Central memory CD4-positive, alpha-beta T cell (primary cell): ENCODE measurements at regions not wholly inside any gene's neighbourhood (a gene's known extent, or its start where the extent isn't known, plus 50 kb on each side); places are given as distances from the start of the nearest gene placed in this dataset.

ENCODE experiments used
- DNase-seq: peaks from one replicate; pipeline ENCODE4 v3.0.0; 2022

GRCh38 chr13:40152145-40152544, 496.7 kb downstream of the COG6 start:
- no peak for DNase-seq

GRCh38 chr13:40152922-40153321, 497.5 kb downstream of the COG6 start:
- no peak for DNase-seq

GRCh38 chr13:40153516-40153915, 498.1 kb downstream of the COG6 start:
- no peak for DNase-seq

DNA sequence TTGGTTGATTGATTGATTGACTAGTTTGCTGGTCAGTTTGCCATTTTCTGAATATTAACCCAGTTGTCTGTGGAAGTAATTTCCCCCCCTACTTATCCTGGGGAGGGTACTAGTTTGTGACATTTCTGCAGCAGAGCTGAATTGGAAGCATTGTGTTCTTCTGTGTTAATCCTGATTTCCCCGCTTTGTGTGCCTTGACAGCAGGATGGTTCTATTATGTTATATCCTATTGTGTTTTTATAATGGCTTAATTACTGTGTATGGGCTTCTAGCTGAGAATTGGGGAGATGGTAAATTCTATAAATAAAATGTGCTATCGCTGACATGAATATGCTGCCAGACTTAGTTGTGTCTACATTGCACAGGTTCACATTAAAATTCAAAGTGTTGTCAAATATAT, 499.7 kb downstream of the COG6 start:
- DNase-seq = no peak

- no peak for DNase-seq
Measured at GRCh38 chr13:40158218-40158617, 502.8 kb downstream of the COG6 start.

- DNase-seq = no peak
Measured at GRCh38 chr13:40158757-40159156, 503.3 kb downstream of the COG6 start.

- no peak for DNase-seq
Measured at GRCh38 chr13:40159736-40160135, 504.3 kb downstream of the COG6 start.

DNA sequence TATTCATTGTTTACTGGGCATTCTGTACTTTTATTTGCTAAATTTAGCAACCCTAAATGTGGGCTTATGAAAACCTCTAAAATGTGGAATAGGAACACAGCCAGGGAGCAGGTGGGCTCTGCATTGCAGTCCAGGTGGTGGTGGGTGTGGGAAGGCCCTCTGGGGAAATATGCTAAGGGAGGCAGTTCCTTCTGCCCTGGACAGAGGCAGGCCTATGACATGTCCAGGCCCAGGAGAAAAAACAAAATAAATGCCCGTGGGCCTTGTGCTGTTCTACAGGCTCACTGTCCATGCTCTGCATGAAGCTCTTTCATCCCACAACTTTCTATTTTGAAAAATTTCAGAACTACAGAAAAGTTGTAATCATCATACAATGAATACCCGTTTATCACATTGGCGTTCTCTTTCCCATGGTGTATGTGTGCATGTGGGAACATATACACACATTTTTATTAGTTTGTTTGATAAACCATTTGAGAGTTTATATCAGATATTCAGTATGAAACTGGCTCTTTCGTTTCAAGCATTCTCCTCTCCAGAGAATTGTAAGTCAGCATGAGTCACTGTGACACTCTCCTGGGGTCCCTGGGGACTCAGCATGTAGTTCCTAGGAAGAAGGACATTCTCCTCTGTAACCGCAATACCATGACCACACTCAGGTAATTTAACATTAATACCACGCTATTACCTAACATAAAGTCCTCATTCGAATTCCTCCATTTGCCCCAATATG, 505.3 kb downstream of the COG6 start:
- DNase-seq = no peak

DNA sequence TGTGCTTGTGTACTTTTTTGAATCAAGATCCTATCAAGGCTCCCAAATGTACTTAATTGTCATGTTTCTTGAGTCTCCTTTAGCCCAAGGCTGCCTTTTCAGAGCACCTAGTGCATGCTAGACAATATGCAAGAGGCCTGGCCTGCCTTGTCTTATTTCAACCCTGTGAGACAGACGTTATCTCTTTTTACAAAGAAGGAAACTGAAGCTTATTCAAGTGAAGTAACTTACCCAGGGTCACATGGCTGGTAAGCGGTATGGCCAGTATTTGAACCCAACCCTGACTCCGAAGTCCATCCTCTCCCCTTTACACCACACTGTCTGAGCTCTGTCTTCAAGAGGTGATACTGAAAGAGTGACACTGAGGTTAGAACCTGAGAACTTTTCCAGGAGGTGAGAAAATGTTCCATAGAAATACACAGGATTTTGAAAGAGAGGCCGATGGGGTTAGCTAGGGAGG, 505.1 kb downstream of the FOXO1 start:
- DNase-seq = no peak

DNA sequence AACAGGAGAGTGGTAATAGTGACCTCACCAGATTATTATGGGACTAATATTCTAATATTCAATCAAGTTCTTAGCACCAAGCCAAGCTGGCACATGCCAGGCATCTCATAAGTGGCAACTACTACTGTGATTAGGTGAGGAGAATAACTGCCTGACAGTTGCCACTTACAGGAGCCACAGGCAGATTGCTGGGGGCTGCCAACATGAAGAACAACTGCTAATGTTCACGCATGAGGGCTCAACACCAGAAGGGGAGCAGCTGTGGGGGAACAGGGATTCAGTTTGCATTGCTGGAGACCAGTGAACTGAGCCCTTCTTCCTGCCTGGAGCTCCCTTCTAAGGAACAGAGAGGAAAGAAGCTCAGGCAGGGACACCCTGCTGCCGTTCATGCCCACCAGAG, 504.5 kb downstream of the FOXO1 start:
- no peak for DNase-seq

DNA sequence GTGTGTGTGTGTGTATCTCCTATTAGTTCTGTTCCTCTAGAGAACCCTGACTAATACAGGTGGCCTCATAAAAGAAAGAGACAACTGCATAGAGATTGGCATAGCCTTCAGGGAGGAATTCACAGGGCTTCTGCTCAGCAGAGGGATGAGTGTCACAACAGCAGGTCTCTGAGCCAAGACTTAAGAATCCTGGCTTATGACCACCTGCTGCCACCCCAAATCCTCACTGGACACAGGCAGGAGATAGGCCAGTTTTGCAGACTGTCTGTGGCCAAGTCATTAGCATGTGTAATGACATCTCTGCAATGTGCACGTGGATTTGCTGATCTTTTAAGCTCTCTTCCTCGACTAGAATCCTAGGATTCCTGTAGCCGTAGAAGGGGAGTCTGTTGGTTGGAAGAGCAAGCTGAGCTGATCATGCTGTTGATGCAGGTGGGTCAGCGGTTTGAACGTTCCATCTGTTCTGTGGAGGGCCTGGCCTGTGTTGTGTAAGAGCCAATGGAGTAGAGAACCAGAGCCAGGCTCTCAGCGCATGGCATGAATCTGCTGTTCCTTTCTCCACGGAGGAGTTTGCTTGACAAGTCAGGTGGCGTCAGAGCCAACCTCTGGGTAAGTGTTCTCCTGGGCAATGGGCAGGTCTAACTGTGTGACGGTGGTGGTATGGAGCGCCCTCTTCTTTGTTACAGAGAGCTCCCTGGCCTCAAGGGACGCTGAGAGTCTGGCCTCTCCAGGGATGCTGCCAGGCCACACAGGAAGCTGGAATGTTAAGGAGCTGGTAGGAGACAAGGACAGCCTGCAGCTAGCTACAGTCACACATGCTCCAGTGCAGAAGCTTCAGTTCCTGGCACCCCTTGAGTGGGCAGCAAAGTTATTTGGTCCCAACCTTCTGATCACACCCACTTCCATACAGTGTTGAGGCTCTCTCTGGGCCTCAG, 503.1 kb downstream of the FOXO1 start:
- no peak for DNase-seq

DNA sequence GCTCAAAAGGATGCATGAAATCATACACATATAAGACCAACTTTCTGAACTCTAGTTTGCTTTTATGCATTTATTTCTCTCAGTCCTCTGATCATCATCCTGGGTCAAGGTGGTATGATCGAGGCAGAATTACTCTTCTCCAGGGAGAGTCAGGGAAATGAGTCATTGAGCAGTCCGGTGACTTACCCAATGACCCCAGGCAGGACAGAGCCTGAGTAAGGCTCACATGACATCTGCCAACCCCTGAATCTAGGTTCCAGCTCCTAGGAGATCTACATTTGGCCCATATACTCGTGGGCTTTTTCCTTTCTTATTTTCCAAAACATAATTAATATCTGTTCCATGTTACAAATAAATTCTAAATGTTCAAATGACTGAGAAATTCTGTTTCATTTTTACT, 502.3 kb downstream of the FOXO1 start:
- DNase-seq = no peak

DNA sequence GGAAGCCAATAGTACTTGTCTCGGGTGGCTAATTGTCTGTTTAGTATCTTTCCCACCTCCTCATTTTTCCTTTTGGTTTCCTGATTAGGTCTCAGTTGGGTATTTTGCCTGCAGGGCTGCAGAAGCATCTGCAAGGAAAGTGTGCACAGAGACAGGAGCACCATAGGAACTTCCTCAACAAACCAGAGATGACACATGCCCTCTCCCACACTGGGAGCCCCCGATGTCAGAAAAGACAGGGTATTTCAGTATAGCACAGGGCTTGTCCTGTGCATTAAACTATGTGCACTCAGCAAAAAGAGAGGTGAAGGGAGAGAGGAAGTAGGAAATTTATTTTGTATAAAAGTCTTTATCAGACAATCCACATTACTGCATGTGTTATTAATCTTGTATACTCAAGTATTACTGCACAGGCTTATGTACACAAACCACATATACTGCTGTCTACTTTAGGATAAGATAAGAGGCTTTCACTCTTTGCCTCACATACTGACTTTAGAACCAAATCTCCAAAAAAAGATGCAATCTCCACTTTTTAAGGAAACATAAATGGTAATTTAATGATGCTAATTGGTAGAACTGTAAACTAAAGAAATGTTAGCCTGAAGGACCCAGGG, 501.0 kb downstream of the FOXO1 start:
- no peak for DNase-seq

DNA sequence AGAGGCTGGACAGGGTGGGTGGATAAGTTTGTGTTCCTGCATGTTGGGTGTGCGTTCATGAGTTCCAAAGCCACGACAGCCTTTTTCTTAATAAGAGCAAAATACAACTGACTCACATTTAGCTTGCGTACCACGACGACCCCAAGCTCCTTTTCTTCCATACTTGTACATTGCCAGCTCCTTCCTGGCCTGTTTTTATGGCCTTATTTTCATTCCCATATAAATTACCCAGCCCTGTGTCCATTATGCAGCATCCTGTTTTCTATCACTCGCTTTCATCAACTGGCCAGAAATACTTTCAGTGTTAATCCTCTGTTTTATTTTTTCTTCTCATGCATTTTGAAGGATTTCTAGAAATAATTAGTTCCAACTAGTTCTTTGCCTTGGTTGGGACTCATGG, 499.1 kb downstream of the FOXO1 start:
- DNase-seq = no peak

DNA sequence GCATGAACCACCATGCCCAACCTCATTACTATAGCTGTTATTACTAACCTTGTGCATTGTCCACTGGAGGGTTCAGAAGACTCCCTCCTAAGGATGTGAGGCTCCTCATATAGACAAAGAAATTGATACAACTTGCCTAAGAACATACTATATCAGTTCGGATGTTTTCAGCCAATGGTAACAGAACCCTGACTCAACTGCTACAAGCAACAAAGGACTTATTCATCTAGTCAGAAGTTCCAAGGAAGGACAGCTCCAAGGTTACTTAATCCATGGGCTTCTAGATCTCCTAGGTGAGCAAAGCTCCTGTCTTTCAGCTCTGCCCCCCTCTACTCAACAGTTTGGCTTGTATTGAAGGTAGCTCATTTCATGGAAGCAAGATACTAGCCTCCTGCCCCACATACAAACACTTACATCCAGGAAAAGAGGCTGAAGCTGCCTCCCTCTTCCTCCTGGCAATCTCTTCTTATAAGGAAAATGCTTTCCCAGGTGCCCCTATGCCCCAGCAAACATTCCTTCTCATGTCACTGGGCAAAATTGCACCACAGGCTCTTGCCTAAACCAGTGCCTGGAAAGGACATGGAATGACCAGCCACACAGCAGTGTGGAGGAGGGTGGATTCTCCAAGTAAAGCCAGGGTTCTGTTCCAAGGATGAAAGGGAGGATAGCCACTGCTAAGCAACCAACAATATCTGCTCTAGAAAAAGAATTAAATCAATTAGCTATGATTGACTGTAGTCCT, 497.8 kb downstream of the FOXO1 start:
- DNase-seq = no peak

DNA sequence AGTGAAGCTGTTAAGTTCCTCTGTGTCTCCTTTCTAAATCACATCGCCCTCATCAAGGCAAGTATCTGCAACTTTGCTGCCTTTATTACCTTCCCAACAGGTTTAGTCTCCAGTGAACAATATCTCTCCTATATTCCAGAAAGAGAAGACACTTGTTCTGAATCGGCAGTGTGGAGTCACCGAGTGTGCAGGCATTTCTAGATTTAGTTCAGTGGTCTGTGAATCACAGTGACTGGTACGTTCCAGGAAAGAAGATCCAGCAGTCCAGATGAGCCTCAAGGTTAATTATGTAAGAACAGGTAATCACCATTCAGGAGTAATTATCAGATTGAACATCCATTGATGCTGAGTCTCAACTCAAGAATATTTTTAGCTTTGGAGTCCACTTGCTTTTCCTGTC, 497.0 kb downstream of the FOXO1 start:
- DNase-seq = no peak

- no peak for DNase-seq
Measured at GRCh38 chr13:40170091-40170490, 496.4 kb downstream of the FOXO1 start.

DNA sequence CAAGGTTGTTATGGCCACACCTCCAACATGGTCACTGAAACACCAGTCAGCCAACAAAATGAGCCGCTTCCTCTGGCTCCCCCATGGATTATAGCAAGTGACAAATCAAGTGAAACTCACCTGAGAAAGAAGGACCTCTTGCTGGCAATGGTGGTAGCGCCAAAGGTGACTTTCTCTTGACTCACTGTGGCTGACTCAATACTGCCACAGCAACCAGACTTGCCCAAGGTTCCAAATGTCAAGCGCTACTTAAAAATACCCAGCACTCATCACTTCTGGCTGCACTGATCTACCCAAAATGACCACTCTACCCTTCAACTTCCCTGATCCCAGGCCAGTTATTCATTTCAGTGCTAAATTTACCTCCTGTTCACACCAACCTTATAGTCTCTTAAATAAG, 495.5 kb downstream of the FOXO1 start:
- DNase-seq = no peak

DNA sequence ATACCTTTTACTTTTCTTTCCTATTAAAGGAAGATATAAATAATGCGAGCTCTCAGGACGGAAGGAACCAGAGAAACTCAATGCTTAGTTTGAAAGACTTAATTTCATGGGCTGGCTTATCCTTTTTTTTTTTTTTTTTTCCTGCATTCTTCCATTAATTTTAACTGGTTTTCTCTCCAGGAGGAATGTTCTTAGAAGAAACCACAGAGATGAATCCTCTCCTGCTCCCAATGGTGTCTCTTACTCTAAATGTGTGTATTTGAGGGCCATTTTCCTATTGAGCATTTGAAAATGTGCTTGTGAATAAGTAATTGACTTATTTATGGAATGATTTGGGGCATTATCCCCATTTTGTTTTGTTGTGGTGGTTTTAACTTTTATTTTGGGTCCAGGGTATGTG, 494.9 kb downstream of the FOXO1 start:
- no peak for DNase-seq

DNA sequence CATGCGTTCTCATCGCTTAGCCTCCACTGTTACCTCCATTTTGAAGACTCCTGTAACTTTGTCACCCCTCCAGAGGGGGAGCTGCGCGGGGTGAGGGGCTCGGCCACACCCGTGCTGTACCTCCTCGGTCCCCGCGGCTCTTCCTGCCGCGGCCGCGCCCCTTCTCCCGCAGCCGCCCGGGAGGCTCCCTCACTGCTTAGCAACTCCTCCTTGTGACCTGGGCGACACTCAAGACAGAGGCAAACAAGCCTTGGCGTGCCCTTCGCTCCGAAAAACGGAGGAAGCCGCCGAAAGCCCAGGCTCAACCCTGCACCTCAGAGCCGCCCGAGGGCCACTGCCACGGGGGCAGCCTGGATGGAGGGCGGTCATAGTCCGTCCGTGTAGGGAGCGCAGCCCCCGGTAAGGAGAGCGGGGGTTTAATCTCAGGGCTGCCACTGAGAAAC, 494.3 kb downstream of the FOXO1 start:
- DNase-seq = no peak

DNA sequence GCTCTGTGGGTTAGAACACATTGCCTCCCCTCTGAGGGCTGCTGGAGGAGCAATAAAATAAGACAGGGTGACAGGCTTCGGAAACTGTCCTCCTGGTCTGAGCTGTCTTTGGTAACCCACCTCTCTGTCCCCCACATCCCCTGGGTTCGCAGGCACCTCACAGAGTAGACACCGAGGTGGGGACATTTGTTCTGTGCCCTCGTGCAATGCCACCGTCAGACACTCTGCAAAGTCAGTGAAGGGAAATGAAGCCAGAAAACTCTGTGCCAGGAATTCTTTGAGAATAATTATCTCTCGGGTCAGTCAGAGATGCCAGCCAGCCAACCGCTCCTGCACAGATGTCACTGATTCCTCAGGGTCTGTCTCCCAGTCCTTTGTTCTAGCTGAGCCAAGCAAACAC, 493.6 kb downstream of the FOXO1 start:
- DNase-seq = no peak

DNA sequence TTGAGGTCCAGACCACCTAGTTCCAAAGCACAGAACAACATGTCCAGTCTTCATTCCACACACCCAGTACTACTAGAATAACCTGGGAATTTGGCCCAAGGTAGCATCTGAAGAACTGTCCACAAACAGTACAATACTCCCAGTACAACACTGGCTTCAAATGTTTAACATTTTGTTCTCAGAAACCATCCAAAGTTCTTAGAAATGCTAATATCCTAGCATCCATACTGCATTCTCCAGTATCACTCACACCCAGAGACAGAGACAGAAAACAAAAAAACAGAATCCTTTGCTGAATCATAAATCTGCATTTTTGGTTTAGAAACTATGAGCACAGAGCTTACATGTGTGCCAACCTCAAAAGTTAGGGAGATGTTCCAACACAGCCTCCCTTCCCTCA, 490.8 kb downstream of the FOXO1 start:
- no peak for DNase-seq

DNA sequence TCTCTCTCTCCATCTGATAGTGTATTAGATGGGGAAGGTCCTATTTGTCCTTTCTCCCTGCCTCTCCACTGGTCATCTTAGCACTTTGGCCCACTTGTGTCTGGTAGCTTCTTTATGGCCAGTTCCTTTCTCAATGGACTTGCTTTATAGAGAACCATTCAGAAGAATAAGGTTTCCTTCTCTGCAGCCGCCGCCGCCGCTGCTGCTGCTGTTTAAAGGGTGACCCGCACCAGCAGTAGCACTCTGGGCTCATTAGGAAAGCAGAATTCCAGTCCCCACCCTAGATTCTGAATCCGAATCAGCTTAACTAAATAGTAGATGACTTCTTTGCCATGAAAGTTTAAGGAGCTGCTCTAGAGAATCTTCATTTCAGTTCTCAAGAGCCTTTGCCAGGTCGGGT, 490.2 kb downstream of the FOXO1 start:
- no peak for DNase-seq
